PC-3 (cell line): ENCODE measurements at regions not wholly inside any gene's neighbourhood (a gene's known extent, or its start where the extent isn't known, plus 50 kb on each side); places are given as distances from the start of the nearest gene placed in this dataset.

ENCODE experiments used
- ATAC-seq: fragments of 200-7000 bp; cut with Tn5 transposase; 2 replicates; pipeline ENCODE4 v1.9.1; 2020; ENCODE audit warnings: mild to moderate bottlenecking, moderate library complexity
- BruUV-seq: library from RNA; stranded (reverse); fragments of 400-500 nt; replicated peaks from 2 replicates; lab custom pipeline; 2021; lab: Mats Ljungman, UMichigan
- CTCF ChIA-PET: fragments of 300-600 bp; sonication (Branson Sonifier 250); formaldehyde crosslinking; loops from one replicate; lab custom pipeline; 2022; ENCODE audit warnings: antibody characterized with exemption; lab: Charles Lee
- POLR2A ChIA-PET: fragments of 300-600 bp; sonication (Branson Sonifier 250); formaldehyde crosslinking; loops from one replicate; lab custom pipeline; 2022; ENCODE audit warnings: antibody characterized with exemption; ENCODE audit not compliant: unreplicated experiment; lab: Charles Lee
- DNase-seq: peaks from one replicate; pipeline ENCODE4 v3.0.0-alpha.2; 2015
- H2AFZ ChIP-seq: fragments of 300-600 bp; sonication (generic); 2 replicates; pipeline ENCODE4 v1.6.0; 2016; ENCODE audit warnings: antibody characterized with exemption, low read length
- H3F3A ChIP-seq: fragments of 300-600 bp; sonication (generic); one replicate; pipeline ENCODE4 v1.6.0; 2017; ENCODE audit warnings: antibody characterized with exemption, low read length, control low read depth, mild to moderate bottlenecking; ENCODE audit not compliant: unreplicated experiment
- H3K27ac ChIP-seq: fragments of 300-600 bp; sonication (generic); 2 replicates; pipeline ENCODE4 v1.5.1; 2016; ENCODE audit warnings: mild to moderate bottlenecking, low read length
- H3K27me3 ChIP-seq: fragments of 300-600 bp; sonication (generic); 2 replicates; pipeline ENCODE4 v1.6.1; 2016; ENCODE audit warnings: low read length, mixed read lengths
- H3K36me3 ChIP-seq: fragments of 300-600 bp; sonication (generic); 2 replicates; pipeline ENCODE4 v1.6.1; 2016; ENCODE audit warnings: low read depth, mixed run types, low read length, mixed read lengths
- H3K4me1 ChIP-seq: fragments of 300-600 bp; sonication (generic); 2 replicates; pipeline ENCODE4 v1.5.1; 2016; ENCODE audit warnings: low read length; ENCODE audit not compliant: insufficient read depth
- H3K4me2 ChIP-seq: fragments of 300-600 bp; sonication (generic); 2 replicates; pipeline ENCODE4 v1.6.0; 2016; ENCODE audit warnings: low read length
- H3K4me3 ChIP-seq: fragments of 300-600 bp; sonication (generic); 2 replicates; pipeline ENCODE4 v1.5.1; 2016; ENCODE audit warnings: mild to moderate bottlenecking, low read length, mixed read lengths
- H3K79me2 ChIP-seq: fragments of 300-600 bp; sonication (generic); 2 replicates; pipeline ENCODE4 v1.6.1; 2017; ENCODE audit warnings: low read length, mixed read lengths
- H3K9ac ChIP-seq: fragments of 300-600 bp; sonication (generic); 2 replicates; pipeline ENCODE4 v1.6.0; 2016; ENCODE audit warnings: mild to moderate bottlenecking, low read length
- H3K9me2 ChIP-seq: fragments of 300-600 bp; sonication (generic); replicated peaks from 2 replicates; pipeline ENCODE4 v1.6.1; 2016; ENCODE audit warnings: mixed run types, low read length, mixed read lengths
- H3K9me3 ChIP-seq: fragments of 300-600 bp; sonication (generic); 2 replicates; pipeline ENCODE4 v1.6.1; 2016; ENCODE audit warnings: low read length, mixed read lengths
- H4K20me1 ChIP-seq: fragments of 300-600 bp; sonication (generic); 2 replicates; pipeline ENCODE4 v1.6.1; 2016; ENCODE audit warnings: low read length, mixed read lengths
- EZH2 ChIP-seq: fragments of 300-600 bp; sonication (generic); IDR thresholded peaks from one replicate; pipeline ENCODE4 v1.6.1; 2017; ENCODE audit warnings: antibody characterized with exemption, mild to moderate bottlenecking, low read length; ENCODE audit not compliant: unreplicated experiment
- EZH2phosphoT487 ChIP-seq: fragments of 300-600 bp; sonication (generic); IDR thresholded peaks from 2 replicates; pipeline ENCODE4 v1.6.1; 2018; ENCODE audit warnings: mild to moderate bottlenecking, antibody characterized with exemption, low read length, borderline replicate concordance
- intact Hi-C: fragments of 100-400 bp; cut with micrococcal nuclease; formaldehyde crosslinking; loops from 2 replicates; pipeline ENCODE4 v1.9.0; 2023
- TF ChIP-seq, protein P1 (sequence below): fragments of 300-600 bp; sonication (generic); conservative IDR thresholded peaks from 2 replicates; pipeline ENCODE4 v1.5.1; 2017; ENCODE audit warnings: antibody characterized with exemption, low read depth, mild to moderate bottlenecking, low read length

DNA sequence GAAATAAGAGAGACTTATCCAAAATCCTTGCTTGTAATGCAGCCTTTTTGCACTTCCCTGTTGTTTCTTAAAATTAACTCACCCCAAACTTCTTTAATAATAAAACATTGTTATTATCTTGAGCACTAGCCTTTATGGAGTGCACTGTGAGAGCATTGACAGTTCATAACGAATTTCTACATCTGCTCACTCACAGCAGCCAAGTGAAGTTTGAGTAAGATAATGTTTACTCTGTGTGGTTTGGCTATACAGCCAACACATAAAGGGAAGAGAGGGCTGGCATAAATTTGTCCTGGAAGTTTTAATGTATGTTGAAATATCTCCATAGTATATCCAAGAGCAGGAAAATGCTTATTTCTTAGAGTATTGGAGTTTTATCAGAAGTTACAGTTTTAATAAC lies 227.9 kb downstream of the FRK start:
- Histone ChIP-seq H3K4me2 (no peak overlapping the region), H3K9me2 (no peaks in the 10 kb centered on the region), H3K79me2 (no peaks in the 10 kb centered on the region), H4K20me1 (no peaks in the 10 kb centered on the region), H3K27me3 (no peaks in the 10 kb centered on the region), H3K9ac (no peak overlapping the region), H3K4me3 (no peak overlapping the region), H3K9me3 (no peaks in the 10 kb centered on the region), H3F3A (no peaks in the 10 kb centered on the region), H3K27ac (no peak overlapping the region), H3K36me3 (no peaks in the 10 kb centered on the region), H2AFZ (no peak overlapping the region), H3K4me1 (no peaks in the 10 kb centered on the region)
- DNase-seq (peak; percentile 24), ATAC-seq (no peak)
- TF ChIP-seq EZH2 (no peak), EZH2phosphoT487 (no peak)
- TF ChIP-seq, protein P1, sequence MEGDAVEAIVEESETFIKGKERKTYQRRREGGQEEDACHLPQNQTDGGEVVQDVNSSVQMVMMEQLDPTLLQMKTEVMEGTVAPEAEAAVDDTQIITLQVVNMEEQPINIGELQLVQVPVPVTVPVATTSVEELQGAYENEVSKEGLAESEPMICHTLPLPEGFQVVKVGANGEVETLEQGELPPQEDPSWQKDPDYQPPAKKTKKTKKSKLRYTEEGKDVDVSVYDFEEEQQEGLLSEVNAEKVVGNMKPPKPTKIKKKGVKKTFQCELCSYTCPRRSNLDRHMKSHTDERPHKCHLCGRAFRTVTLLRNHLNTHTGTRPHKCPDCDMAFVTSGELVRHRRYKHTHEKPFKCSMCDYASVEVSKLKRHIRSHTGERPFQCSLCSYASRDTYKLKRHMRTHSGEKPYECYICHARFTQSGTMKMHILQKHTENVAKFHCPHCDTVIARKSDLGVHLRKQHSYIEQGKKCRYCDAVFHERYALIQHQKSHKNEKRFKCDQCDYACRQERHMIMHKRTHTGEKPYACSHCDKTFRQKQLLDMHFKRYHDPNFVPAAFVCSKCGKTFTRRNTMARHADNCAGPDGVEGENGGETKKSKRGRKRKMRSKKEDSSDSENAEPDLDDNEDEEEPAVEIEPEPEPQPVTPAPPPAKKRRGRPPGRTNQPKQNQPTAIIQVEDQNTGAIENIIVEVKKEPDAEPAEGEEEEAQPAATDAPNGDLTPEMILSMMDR: no peak
- BruUV-seq: no TSS peak
- ChIA-PET CTCF (no interaction called here), POLR2A (no interaction called here)
- intact Hi-C loops: no loop called here

DNA sequence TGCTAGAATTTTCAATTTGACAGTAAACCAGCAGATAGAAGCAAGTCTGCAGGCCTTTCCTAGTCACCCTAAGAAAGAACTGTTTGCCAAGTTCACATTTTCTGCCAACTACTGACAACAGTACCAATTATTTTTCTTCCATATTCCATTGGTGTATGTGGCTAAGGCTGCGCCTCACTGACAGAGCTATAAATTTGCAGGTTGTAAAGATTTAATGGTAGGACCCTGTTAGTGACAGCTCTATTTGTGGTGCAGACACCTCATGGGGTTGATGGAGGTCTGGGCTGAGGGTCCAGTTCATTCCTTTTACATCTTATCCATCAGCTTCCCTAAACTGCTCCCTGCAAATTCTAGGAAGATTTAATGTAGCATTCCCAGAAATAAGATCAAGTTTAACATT lies 228.5 kb downstream of the FRK start:
- POLR2A ChIA-PET: no interaction called here
- CTCF ChIA-PET: no interaction called here
- no TSS peak for BruUV-seq

DNA sequence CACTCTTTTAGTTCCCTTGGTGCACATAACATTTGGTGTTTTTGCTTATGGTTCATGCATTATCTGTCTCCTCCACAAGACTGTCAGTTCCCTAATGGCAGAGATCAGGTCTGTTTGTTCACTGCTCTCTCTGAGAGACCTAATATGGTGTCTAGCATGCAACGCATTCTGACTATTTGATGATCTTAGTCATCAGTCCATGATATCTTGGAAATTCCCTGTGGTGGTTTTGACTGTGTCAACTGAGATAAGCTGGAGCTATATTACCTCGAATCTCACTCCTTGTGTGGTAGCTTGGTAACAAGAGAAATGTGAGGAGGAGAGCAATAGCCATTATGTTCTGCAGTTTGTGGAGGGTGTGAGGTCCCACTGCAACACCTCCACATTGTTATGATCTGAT lies 229.8 kb downstream of the FRK start:
- no peaks in the 10 kb centered on the region for H4K20me1 ChIP-seq
- no peaks in the 10 kb centered on the region for H3K9me3 ChIP-seq
- H3K27ac ChIP-seq: no peak overlapping the region
- no peaks in the 10 kb centered on the region for H3K79me2 ChIP-seq
- ChIA-PET CTCF (no interaction called here), POLR2A (no interaction called here)
- no peak overlapping the region for H2AFZ ChIP-seq
- H3K9ac ChIP-seq: no peak overlapping the region
- TF ChIP-seq EZH2phosphoT487 (no peak), EZH2 (no peak)
- TF ChIP-seq, protein P1: no peak
- no peak overlapping the region for H3K4me2 ChIP-seq
- H3K4me3 ChIP-seq: no peak overlapping the region
- H3F3A ChIP-seq: no peaks in the 10 kb centered on the region
- no peaks in the 10 kb centered on the region for H3K4me1 ChIP-seq
- no peaks in the 10 kb centered on the region for H3K9me2 ChIP-seq
- H3K36me3 ChIP-seq: no peaks in the 10 kb centered on the region
- no TSS peak for BruUV-seq
- ATAC-seq (no peak), DNase-seq (peak; percentile 27)
- no peaks in the 10 kb centered on the region for H3K27me3 ChIP-seq
- intact Hi-C loops: no loop called here

More for the DNA sequence above, 228.5 kb downstream of the FRK start:
- H3K4me1 ChIP-seq: no peaks in the 10 kb centered on the region
- no peaks in the 10 kb centered on the region for H3K79me2 ChIP-seq
- no peak overlapping the region for H2AFZ ChIP-seq
- ATAC-seq: no peak
- H4K20me1 ChIP-seq: no peaks in the 10 kb centered on the region
- no peak overlapping the region for H3K27ac ChIP-seq
- H3K27me3 ChIP-seq: no peaks in the 10 kb centered on the region
- TF ChIP-seq EZH2phosphoT487 (no peak), EZH2 (no peak)
- TF ChIP-seq, protein P1: no peak
- DNase-seq: no peak
- H3K9me3 ChIP-seq: no peaks in the 10 kb centered on the region
- intact Hi-C loops: no loop called here
- H3K9me2 ChIP-seq: no peaks in the 10 kb centered on the region
- no peak overlapping the region for H3K4me2 ChIP-seq
- no peak overlapping the region for H3K4me3 ChIP-seq
- no peaks in the 10 kb centered on the region for H3F3A ChIP-seq
- no peak overlapping the region for H3K9ac ChIP-seq
- H3K36me3 ChIP-seq: no peaks in the 10 kb centered on the region
